ENCODE measurements at regions not wholly inside any gene's neighbourhood (a gene's known extent, or its start where the extent isn't known, plus 50 kb on each side); places are given as distances from the start of the nearest gene placed in this dataset.

DNA sequence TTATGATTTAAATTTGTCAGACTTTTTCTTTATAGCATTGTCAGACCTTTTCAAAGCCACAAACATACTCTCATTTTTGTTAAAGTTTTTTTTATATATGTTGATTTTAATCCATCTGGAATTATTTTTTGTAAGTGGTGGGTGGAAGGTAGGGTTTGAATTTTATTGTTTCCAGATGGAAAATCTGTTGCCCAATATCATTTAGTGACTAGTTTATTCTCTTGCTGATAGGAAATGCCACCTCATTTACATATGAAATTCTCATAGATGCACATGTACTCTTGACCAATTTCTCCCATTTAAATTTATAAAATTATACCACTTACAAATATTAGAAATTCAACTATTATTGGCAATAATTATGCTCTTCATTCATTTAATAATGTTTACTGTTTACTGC is 52.1 kb upstream of the PLCB1 start:
- Histone ChIP-seq H3K23me2 (ENCODE audit: low read depth, low read length) (no peaks in the 10 kb centered on the region; the same call in 1 of the 2 replicates), H2AK5ac (ENCODE audit: low read depth, low read length) (no peak overlapping the region), H4K8ac (ENCODE audit: extremely low read depth, insufficient read depth, low read length) (no peak overlapping the region), H2BK5ac (ENCODE audit: low read depth, low read length) (no peak overlapping the region), H2AFZ (ENCODE audit: low read length) (no peak overlapping the region), H3K18ac (ENCODE audit: extremely low read depth, low read length) (no peak overlapping the region), H3K14ac (ENCODE audit: insufficient read length) (no peak overlapping the region), H3K9ac (replicated peaks in 1 of 4; ENCODE audit: extremely low read depth in 1 of 4, low read depth in 3 of 4, low read length in 3 of 4) (no peak overlapping the region), H3K4me2 (ENCODE audit: insufficient read depth in 1 of 2, low read depth in 2 of 2, low read length in 2 of 2) (no peak overlapping the region), H2BK120ac (replicated peaks; ENCODE audit: low read depth, low read length) (no peak overlapping the region), H4K20me1 (replicated peaks in 1 of 2; ENCODE audit: control insufficient read depth in 1 of 2, insufficient read depth in 2 of 2, low read length in 2 of 2) (no peaks in the 10 kb centered on the region), H2BK12ac (ENCODE audit: low read depth, low read length) (no peak overlapping the region), H3K56ac (replicated peaks; ENCODE audit: insufficient read length, low read depth, low read length) (no peak overlapping the region), H2BK15ac (ENCODE audit: low read length) (no peak overlapping the region), H3K4me3 (ENCODE audit: extremely low read depth in 1 of 4, insufficient read depth in 2 of 4, low read depth in 3 of 4, low read length in 4 of 4) (no peak overlapping the region), H3K4me1 (replicated peaks in 1 of 4; ENCODE audit: control insufficient read depth in 3 of 4, insufficient read depth in 4 of 4, low read length in 3 of 4) (no peaks in the 10 kb centered on the region), H3K27me3 (replicated peaks in 1 of 4; ENCODE audit: control insufficient read depth in 3 of 4, extremely low read depth in 1 of 4, insufficient read depth in 3 of 4, low read length in 3 of 4) (no peaks in the 10 kb centered on the region), H3K9me3 (ENCODE audit: insufficient read depth in 2 of 2, low read depth in 1 of 2, low read length in 1 of 2) (no peaks in the 10 kb centered on the region), H4K5ac (ENCODE audit: insufficient read length, low read depth, low read length) (no peak overlapping the region), H2BK20ac (ENCODE audit: low read length) (no peak overlapping the region), H3K23ac (ENCODE audit: insufficient read length) (no peak overlapping the region), H3K4ac (replicated peaks; ENCODE audit: insufficient read length, low read depth, low read length) (no peak overlapping the region), H3K27ac (ENCODE audit: low read depth, low read length) (no peak overlapping the region), H4K91ac (replicated peaks; ENCODE audit: insufficient read length, low read length) (no peak overlapping the region), H3K36me3 (ENCODE audit: control insufficient read depth in 2 of 4, insufficient read depth in 4 of 4, low read length in 3 of 4) (no peaks in the 10 kb centered on the region), H3K79me2 (ENCODE audit: control insufficient read depth in 1 of 2, insufficient read depth in 2 of 2, low read length in 2 of 2) (no peaks in the 10 kb centered on the region), H3K79me1 (ENCODE audit: low read depth, low read length) (no peaks in the 10 kb centered on the region)
- CTCF ChIA-PET (ENCODE audit: partially characterized antibody): interaction anchor here (0.7 to 1.1 kb wide), 2 partner anchors 14 to 595 kb away, joined by 4 to 5 read pairs; no protein-coding TSS in a partner anchor
- no peak for DNase-seq (ENCODE audit: low read depth in 1 of 2, low spot score in 2 of 2)
- POLR2A ChIA-PET (ENCODE audit: partially characterized antibody): no interaction called here
- FAIRE-seq: no peak
- TF ChIP-seq KDM1A (IDR thresholded peaks at IDR 0.05; ENCODE audit: borderline replicate concordance, low read length): no peak
- TF ChIP-seq, protein P1, sequence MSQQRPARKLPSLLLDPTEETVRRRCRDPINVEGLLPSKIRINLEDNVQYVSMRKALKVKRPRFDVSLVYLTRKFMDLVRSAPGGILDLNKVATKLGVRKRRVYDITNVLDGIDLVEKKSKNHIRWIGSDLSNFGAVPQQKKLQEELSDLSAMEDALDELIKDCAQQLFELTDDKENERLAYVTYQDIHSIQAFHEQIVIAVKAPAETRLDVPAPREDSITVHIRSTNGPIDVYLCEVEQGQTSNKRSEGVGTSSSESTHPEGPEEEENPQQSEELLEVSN (IDR thresholded peaks at IDR 0.05): no peak
- no peak for TF ChIP-seq SP1 (IDR thresholded peaks at IDR 0.05; ENCODE audit: low read depth, low read length)
- no peak for TF ChIP-seq KDM5A (IDR thresholded peaks at IDR 0.05; ENCODE audit: low read length)
- no peak for TF ChIP-seq MAFK (IDR thresholded peaks at IDR 0.05; ENCODE audit: low read depth, low read length)
- TF ChIP-seq SIN3A (conservative IDR thresholded peaks at IDR 0.05 in 1 of 2, IDR thresholded peaks at IDR 0.05 in 1 of 2; ENCODE audit: low read depth in 1 of 2, low read length in 2 of 2): no peak
- TF ChIP-seq SAP30 (IDR thresholded peaks at IDR 0.05; ENCODE audit: insufficient read depth, insufficient replicate concordance, low read length): no peak
- no peak for TF ChIP-seq POLR2AphosphoS5 (IDR thresholded peaks at IDR 0.05; ENCODE audit: low read depth, low read length)
- no peak for TF ChIP-seq NANOG (IDR thresholded peaks at IDR 0.05; ENCODE audit: insufficient read depth, low read depth, low read length, poor library complexity, severe bottlenecking)
- TF ChIP-seq TCF12 (IDR thresholded peaks at IDR 0.05; ENCODE audit: low read depth, low read length): no peak
- TF ChIP-seq HDAC6 (IDR thresholded peaks at IDR 0.05; ENCODE audit: low read depth, low read length): no peak
- TF ChIP-seq, protein P2, sequence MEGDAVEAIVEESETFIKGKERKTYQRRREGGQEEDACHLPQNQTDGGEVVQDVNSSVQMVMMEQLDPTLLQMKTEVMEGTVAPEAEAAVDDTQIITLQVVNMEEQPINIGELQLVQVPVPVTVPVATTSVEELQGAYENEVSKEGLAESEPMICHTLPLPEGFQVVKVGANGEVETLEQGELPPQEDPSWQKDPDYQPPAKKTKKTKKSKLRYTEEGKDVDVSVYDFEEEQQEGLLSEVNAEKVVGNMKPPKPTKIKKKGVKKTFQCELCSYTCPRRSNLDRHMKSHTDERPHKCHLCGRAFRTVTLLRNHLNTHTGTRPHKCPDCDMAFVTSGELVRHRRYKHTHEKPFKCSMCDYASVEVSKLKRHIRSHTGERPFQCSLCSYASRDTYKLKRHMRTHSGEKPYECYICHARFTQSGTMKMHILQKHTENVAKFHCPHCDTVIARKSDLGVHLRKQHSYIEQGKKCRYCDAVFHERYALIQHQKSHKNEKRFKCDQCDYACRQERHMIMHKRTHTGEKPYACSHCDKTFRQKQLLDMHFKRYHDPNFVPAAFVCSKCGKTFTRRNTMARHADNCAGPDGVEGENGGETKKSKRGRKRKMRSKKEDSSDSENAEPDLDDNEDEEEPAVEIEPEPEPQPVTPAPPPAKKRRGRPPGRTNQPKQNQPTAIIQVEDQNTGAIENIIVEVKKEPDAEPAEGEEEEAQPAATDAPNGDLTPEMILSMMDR (IDR thresholded peaks at IDR 0.05; ENCODE audit: control extremely low read depth in 1 of 3, insufficient read depth in 1 of 3, low read depth in 1 of 3, low read length in 3 of 3): no peak

All from H1 (cell line).